Medulla oblongata (tissue), 1 donor: ENCODE measurements at regions not wholly inside any gene's neighbourhood (a gene's known extent, or its start where the extent isn't known, plus 50 kb on each side); places are given as distances from the start of the nearest gene placed in this dataset.
"Not testable (repeated sequence)": the region's sequence is repeated elsewhere in the genome, so short reads cannot be mapped to it uniquely, and the experiment has no call there.

ENCODE experiments used
- DNase-seq: peaks from one replicate; pipeline ENCODE4 v3.0.0-alpha.2; 2015; ENCODE audit errors: extremely low spot score

DNA sequence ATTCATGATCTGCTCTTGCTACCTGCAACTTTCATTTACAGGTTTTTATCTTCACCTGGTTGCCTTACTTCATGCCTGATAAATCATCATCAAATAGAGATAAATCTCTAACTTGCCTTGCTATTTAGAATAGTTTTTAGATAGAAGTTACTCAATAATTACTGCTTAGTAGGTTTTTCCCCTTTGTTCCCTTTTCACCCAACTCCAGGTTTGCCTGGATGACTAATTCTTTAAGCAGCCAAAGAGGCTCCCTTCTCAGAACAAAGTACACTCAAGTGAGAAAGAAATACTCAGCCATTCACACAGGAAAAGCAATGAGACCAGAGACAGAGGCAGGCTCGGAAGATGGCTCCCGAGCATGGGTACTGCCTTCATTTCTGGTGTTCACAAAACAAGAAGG is 268.1 kb upstream of the CRBN start:
- no peak for DNase-seq

- DNase-seq = no peak
Measured at GRCh38 chr3:3446251-3446650, 266.8 kb upstream of the CRBN start.

- no peak for DNase-seq
Measured at GRCh38 chr3:3443482-3443881, 264.0 kb upstream of the CRBN start.

- DNase-seq = no peak
Measured at GRCh38 chr3:3433711-3434110, 254.2 kb upstream of the CRBN start.

- DNase-seq = no peak
Measured at GRCh38 chr3:3429841-3430240, 250.3 kb upstream of the CRBN start.

GRCh38 chr3:3407707-3408106 is 228.2 kb upstream of the CRBN start:
- not testable (repeated sequence) for DNase-seq

GRCh38 chr3:3405131-3405530 is 225.6 kb upstream of the CRBN start:
- DNase-seq = no peak

- DNase-seq = no peak
Measured at GRCh38 chr3:3403700-3404099, 224.2 kb upstream of the CRBN start.

- DNase-seq = no peak
Measured at GRCh38 chr3:3392946-3393345, 213.5 kb upstream of the CRBN start.

- no peak for DNase-seq
Measured at GRCh38 chr3:3383461-3383860, 204.0 kb upstream of the CRBN start.

DNA sequence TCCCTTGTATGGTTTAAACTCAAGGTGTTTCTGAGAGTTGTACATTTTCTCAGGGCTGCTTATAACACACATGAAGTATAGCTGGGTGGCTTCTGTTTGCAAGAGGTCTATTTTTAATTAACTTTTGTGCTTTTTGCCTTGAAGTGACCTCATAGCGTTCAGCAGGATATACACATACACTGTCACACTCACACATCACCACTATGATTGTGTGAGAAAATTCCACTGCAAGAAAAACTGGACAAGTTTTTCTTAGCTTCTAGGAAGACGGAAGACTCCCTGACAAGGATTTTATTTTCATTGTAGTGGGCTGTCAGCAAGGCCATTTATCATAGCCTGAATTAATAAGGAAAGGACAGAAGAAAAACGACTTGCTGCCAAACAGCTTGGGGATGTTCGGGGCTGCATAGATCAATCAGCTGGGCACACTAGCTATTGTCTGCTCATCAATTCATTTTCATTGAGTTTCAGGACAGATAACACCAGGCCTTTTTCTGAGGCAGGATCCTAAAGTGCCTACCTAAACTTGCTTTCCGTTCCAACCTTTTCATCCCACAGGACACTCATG is 192.8 kb upstream of the CRBN start:
- DNase-seq = no peak

DNA sequence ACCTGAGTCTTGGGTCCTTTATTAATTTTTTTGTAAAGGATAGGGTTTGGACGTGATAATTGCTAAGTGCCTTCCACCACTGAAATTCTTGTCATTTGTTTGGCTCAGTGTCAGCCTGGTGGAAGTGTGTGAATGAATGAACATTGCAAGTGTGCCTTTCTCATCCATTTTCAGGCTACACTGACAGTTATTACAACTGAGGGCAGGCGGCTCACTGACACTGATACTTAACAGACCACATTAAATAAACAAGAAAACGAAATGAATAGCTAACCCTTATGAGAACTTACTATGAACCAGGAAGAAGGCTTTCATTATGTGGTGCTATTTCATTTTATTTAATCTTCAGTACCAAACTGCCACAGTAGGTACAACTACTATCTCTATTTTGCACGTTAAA is 188.8 kb upstream of the CRBN start:
- no peak for DNase-seq

GRCh38 chr3:3366386-3366785 is 186.9 kb upstream of the CRBN start:
- peak; percentile 18 for DNase-seq

DNA sequence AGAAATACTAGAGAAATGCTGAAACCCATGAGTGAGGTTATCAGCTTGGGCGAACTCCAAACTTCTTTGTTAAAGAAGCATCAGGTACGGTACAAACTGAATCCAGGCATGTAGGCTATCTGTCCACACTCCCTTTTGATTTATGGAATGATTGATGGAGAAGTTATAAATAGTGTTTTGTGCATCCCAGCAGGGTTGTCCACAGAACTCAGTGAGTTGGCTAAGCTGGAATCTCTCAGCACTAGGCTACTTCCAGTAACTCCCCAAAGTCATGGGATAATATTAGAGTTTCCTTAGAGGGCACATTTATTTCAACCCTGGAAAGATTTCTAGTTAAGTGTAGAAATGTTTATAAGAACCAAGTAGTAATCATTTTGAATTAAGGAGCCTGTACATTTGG is 186.2 kb upstream of the CRBN start:
- DNase-seq = no peak

GRCh38 chr3:3356846-3357245 is 177.4 kb upstream of the CRBN start:
- no peak for DNase-seq

DNA sequence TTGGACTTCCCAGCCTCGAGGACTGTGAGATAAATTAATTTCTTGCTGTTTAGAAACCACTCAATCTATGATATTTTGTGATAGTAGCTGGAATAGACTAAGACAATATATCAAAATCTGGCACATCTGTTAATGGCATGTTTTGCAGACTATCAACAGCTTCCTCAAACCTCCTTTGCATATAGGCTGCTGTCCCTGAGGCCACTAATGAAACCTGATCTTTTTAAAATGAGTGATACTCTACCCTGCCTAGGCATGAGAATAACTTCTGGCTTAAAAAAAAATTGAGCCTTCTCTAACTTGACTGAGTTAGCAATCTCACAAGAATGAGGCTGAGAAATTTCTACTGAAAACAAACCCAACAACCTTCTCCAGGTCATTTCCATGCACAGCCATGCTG is 176.0 kb upstream of the CRBN start:
- DNase-seq = no peak

GRCh38 chr3:3353153-3353552 is 173.7 kb upstream of the CRBN start:
- no peak for DNase-seq

DNA sequence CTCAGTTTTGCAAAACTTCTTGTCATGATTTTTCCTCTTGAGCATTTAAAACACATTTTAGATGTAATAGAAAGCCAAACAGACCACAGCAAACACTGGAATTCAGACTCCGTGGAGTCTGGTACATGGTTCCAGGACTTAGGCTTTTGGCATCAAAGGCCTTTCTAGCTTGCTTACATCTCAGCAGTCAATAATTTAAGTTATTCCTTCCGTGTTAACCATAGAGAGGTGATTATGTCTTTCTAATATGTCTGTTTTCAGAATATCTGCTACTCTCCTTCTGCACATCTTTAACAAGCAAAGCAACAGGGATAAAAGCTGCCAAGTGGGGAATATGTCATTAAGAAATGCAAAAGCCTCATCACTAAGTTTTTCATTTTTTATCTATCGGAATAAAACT is 171.7 kb upstream of the CRBN start:
- DNase-seq = no peak

GRCh38 chr3:3347056-3347455 is 167.6 kb upstream of the CRBN start:
- not testable (repeated sequence) for DNase-seq

DNA sequence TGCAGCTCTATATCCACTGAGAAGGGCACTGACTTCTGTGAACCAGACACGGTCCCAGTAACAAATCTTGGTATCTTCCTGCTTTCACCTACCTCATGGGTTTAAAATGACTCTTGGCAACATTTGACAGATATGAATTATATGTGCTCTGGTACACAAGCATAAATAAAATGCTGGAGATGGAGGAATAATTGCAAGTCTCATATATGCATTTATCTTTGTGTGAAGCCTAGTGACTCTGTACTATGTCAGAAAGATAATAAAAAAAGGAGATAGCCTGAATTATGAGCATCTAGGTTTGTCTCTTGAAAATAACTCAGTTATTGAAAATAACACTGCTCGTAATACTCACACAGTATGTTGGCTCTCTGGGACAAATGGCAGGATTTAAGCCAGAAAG is 167.1 kb upstream of the CRBN start:
- no peak for DNase-seq

DNA sequence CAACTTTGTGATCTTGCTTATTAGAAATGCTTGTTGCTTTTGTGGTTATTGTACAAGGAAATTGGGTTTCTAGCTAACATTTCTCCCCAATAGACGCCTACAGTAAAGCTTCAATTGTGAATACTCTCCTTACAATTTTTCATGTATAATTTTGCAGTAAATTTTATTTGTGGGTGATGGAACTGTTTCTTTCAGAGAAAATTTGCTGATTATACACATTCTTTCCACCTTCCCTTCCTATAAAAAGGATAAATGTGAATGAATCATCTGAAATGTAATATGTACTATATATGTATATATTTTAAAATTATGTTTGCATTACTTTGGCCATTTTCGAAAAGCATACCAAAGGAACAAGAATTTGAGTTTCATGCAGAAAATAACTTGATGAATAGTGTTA is 162.7 kb upstream of the CRBN start:
- no peak for DNase-seq

- DNase-seq = no peak
Measured at GRCh38 chr3:3340965-3341895, 161.7 kb upstream of the CRBN start.

DNA sequence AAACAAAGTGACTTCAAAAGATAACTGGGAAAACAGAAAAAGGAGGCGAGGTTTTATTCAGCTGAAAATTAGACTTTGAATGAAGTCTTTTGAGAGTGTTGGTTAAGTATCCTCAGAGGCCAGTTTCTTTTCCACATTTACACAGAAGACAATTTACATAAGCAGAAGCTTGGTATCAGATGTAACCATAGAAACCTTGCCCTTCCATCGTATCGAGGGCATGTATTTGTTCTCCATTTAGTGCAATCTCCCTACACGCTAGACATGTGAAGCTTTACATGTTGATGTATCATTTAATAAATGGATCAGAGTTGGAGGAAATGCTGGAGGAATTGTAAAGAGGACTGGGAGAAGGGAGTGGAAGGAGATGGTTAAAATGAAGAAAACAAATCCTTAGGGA is 161.0 kb upstream of the CRBN start:
- no peak for DNase-seq

DNA sequence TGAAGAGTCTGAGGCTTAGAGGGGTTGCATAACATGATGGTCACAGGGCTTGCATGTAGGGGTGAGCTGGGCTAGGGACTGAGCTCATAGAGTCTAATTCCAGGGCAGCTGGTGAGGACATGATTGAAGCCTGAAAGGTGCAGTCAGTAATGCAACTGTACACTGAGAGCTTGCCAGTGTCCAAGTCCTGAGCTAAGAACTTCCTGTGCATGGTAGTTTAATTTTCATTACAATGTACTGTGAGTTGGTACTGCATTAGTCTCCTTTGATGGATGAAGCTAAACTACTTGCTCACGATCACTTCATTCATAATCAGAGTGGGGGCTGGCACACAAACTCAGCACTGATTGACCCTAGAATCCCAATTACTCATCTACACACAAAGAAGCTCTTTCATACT is 156.4 kb upstream of the CRBN start:
- no peak for DNase-seq
